Retinal pigment epithelial cell (primary cell): ENCODE measurements at regions not wholly inside any gene's neighbourhood (a gene's known extent, or its start where the extent isn't known, plus 50 kb on each side); places are given as distances from the start of the nearest gene placed in this dataset.

ENCODE experiments used
- DNase-seq: peaks from one replicate; pipeline ENCODE4 v3.0.0-alpha.2; 2010; ENCODE audit warnings: low read depth
- H3K4me3 ChIP-seq: 2 replicates; pipeline ENCODE4 v1.5.1; 2011; ENCODE audit warnings: mild to moderate bottlenecking, low read length, control low read depth, moderate library complexity
- CTCF ChIP-seq: conservative IDR thresholded peaks from 2 replicates; pipeline ENCODE4 v1.5.1; 2011; ENCODE audit warnings: low read depth, low read length, control low read depth, inconsistent platforms

- no peak for TF ChIP-seq CTCF
- no peak overlapping the region for H3K4me3 ChIP-seq
- no peak for DNase-seq
These were observed 52.7 kb upstream of the CRIM1 start for GRCh38 chr2:36302911-36303310.

- DNase-seq = no peak
- TF ChIP-seq CTCF = no peak
- H3K4me3 ChIP-seq = no peak overlapping the region
These were observed 53.7 kb upstream of the CRIM1 start for GRCh38 chr2:36301843-36302242.

GRCh38 chr2:36300697-36301096, 54.9 kb upstream of the CRIM1 start:
- no peak for TF ChIP-seq CTCF

GRCh38 chr2:36296798-36297197, 58.8 kb upstream of the CRIM1 start:
- DNase-seq = no peak
- no peak overlapping the region for H3K4me3 ChIP-seq
- no peak for TF ChIP-seq CTCF

More at GRCh38 chr2:36300697-36301096, 54.9 kb upstream of the CRIM1 start:
- no peak overlapping the region for H3K4me3 ChIP-seq
- DNase-seq = no peak

- no peak overlapping the region for H3K4me3 ChIP-seq
- no peak for DNase-seq
- no peak for TF ChIP-seq CTCF
These were observed 61.3 kb upstream of the CRIM1 start for GRCh38 chr2:36294316-36294721.

- no peak for TF ChIP-seq CTCF
- no peak overlapping the region for H3K4me3 ChIP-seq
- no peak for DNase-seq
These were observed 65.2 kb upstream of the CRIM1 start for GRCh38 chr2:36290306-36290856.

- DNase-seq = no peak
- TF ChIP-seq CTCF = no peak
- no peak overlapping the region for H3K4me3 ChIP-seq
These were observed 65.8 kb upstream of the CRIM1 start for GRCh38 chr2:36289731-36290130.
